ENCODE measurements at regions not wholly inside any gene's neighbourhood (a gene's known extent, or its start where the extent isn't known, plus 50 kb on each side); places are given as distances from the start of the nearest gene placed in this dataset.

GRCh38 chr5:143966280-143966679 is 154.3 kb downstream of the HMHB1 start:
- Histone ChIP-seq H3K9me3 (ENCODE audit: control insufficient read depth, insufficient read depth, low read length) (no peaks in the 10 kb centered on the region), H3K27me3 (ENCODE audit: control insufficient read depth, insufficient read depth, low read length) (no peaks in the 10 kb centered on the region), H3K27ac (ENCODE audit: low read depth, low read length) (no peak overlapping the region), H3K4me3 (ENCODE audit: low read depth, low read length) (no peak overlapping the region)
- ChIA-PET POLR2A (interaction anchor here (0.7 kb wide), 1 partner anchor 214 kb away, joined by 3 read pairs; no protein-coding TSS in a partner anchor), CTCF (no interaction called here)
- TF ChIP-seq CTCF (IDR thresholded peaks at IDR 0.05; ENCODE audit: low read depth, low read length), result no peak
- no peak for DNase-seq (ENCODE audit: low read depth, low spot score)

- Histone ChIP-seq H3K9me3 (ENCODE audit: control insufficient read depth, insufficient read depth, low read length) (no peaks in the 10 kb centered on the region), H3K27me3 (ENCODE audit: control insufficient read depth, insufficient read depth, low read length) (no peaks in the 10 kb centered on the region), H3K27ac (ENCODE audit: low read depth, low read length) (no peak overlapping the region), H3K4me3 (ENCODE audit: low read depth, low read length) (no peak overlapping the region)
- ChIA-PET POLR2A (interaction anchor here (0.7 kb wide), 1 partner anchor 266 kb away, joined by 5 read pairs; no protein-coding TSS in a partner anchor), CTCF (interaction anchor here (0.6 to 1.9 kb wide), 9 partner anchors 32 to 998 kb away, joined by 3 to 4 read pairs (median 3); no protein-coding TSS in a partner anchor)
- DNase-seq (ENCODE audit: low read depth, low spot score), result peak; percentile 21
- TF ChIP-seq CTCF (IDR thresholded peaks at IDR 0.05; ENCODE audit: low read depth, low read length), result peak; percentile 40
Measured at GRCh38 chr5:143968071-143968878, 156.3 kb downstream of the HMHB1 start.

- H3K27ac ChIP-seq (ENCODE audit: low read depth, low read length), result no peak overlapping the region
- ChIA-PET CTCF (no interaction called here), POLR2A (interaction anchor here (0.7 kb wide), 1 partner anchor 82 kb away, joined by 3 read pairs; no protein-coding TSS in a partner anchor)
- DNase-seq (ENCODE audit: low read depth, low spot score), result no peak
- H3K27me3 ChIP-seq (ENCODE audit: control insufficient read depth, insufficient read depth, low read length), result no peaks in the 10 kb centered on the region
- no peak for TF ChIP-seq CTCF (IDR thresholded peaks at IDR 0.05; ENCODE audit: low read depth, low read length)
- no peak overlapping the region for H3K4me3 ChIP-seq (ENCODE audit: low read depth, low read length)
- H3K9me3 ChIP-seq (ENCODE audit: control insufficient read depth, insufficient read depth, low read length), result no peaks in the 10 kb centered on the region
Measured at GRCh38 chr5:143970159-143970558, 158.2 kb downstream of the HMHB1 start.

- no peak for TF ChIP-seq CTCF (IDR thresholded peaks at IDR 0.05; ENCODE audit: low read depth, low read length)
- CTCF ChIA-PET, result no interaction called here
Measured at GRCh38 chr5:143972068-143972467, 160.1 kb downstream of the HMHB1 start.

GRCh38 chr5:143976055-143976454 is 164.1 kb downstream of the HMHB1 start:
- DNase-seq (ENCODE audit: low read depth, low spot score), result no peak
- no peak for TF ChIP-seq CTCF (IDR thresholded peaks at IDR 0.05; ENCODE audit: low read depth, low read length)
- Histone ChIP-seq H3K27ac (ENCODE audit: low read depth, low read length) (no peak overlapping the region), H3K4me3 (ENCODE audit: low read depth, low read length) (no peak overlapping the region), H3K9me3 (ENCODE audit: control insufficient read depth, insufficient read depth, low read length) (no peaks in the 10 kb centered on the region), H3K27me3 (ENCODE audit: control insufficient read depth, insufficient read depth, low read length) (no peaks in the 10 kb centered on the region)
- ChIA-PET CTCF (no interaction called here), POLR2A (no interaction called here)

More at GRCh38 chr5:143972068-143972467, 160.1 kb downstream of the HMHB1 start:
- Histone ChIP-seq H3K4me3 (ENCODE audit: low read depth, low read length) (no peak overlapping the region), H3K9me3 (ENCODE audit: control insufficient read depth, insufficient read depth, low read length) (no peaks in the 10 kb centered on the region), H3K27me3 (ENCODE audit: control insufficient read depth, insufficient read depth, low read length) (no peaks in the 10 kb centered on the region), H3K27ac (ENCODE audit: low read depth, low read length) (no peak overlapping the region)
- no peak for DNase-seq (ENCODE audit: low read depth, low spot score)
- POLR2A ChIA-PET, result no interaction called here

All from AG04450 (cell line).